ENCODE measurements at regions not wholly inside any gene's neighbourhood (a gene's known extent, or its start where the extent isn't known, plus 50 kb on each side); places are given as distances from the start of the nearest gene placed in this dataset.

- H4K20me1 ChIP-seq (ENCODE audit: control insufficient read depth, insufficient read depth), result no peaks in the 10 kb centered on the region
- no TSS peak for BruUV-seq (replicated peaks)
- H3K4me1 ChIP-seq (ENCODE audit: control insufficient read depth, insufficient read depth, low read length), result no peaks in the 10 kb centered on the region
- DNase-seq (ENCODE audit: low read depth, low spot score) (no peak), ATAC-seq (no peak), FAIRE-seq (no peak)
- no peaks in the 10 kb centered on the region for H3K79me2 ChIP-seq (ENCODE audit: control insufficient read depth, insufficient read depth, low read length)
- RAD21 ChIA-PET (ENCODE audit: unreplicated experiment), result no interaction called here
- H3K27me3 ChIP-seq (replicated peaks in 1 of 2; ENCODE audit: control insufficient read depth in 2 of 2, insufficient read depth in 2 of 2, low read length in 1 of 2), result no peaks in the 10 kb centered on the region
- in situ Hi-C loops (cut with MboI) (no loop called here), intact Hi-C loops (cut with micrococcal nuclease; ENCODE audit: unreplicated experiment) (no loop called here)
- SMC1A ChIA-PET (ENCODE audit: uncharacterized antibody, unreplicated experiment), result no interaction called here
- H3K27ac ChIP-seq (ENCODE audit: control insufficient read depth, insufficient read depth), result no peak overlapping the region
- H3K9ac ChIP-seq (ENCODE audit: control insufficient read depth, insufficient read depth, low read length), result no peak overlapping the region
- CTCF ChIA-PET, result no interaction called here
- POLR2A ChIA-PET, result no interaction called here
- H3K36me3 ChIP-seq (ENCODE audit: control insufficient read depth in 2 of 2, insufficient read depth in 2 of 2, low read length in 1 of 2), result no peaks in the 10 kb centered on the region
- H3K4me2 ChIP-seq (ENCODE audit: control insufficient read depth, insufficient read depth), result no peak overlapping the region
- no peak overlapping the region for H3K4me3 ChIP-seq
- WGBS (ENCODE audit: insufficient coverage, insufficient replicate concordance, low lambda C conversion rate, missing lambda C conversion rate), result 32% methylated on average over 19 of the region's 19 CpGs
- no peaks in the 10 kb centered on the region; the same call in 2 of the 3 replicates for H3K9me3 ChIP-seq (replicated peaks; ENCODE audit: control insufficient read depth, insufficient read depth, low read length)
- H2AFZ ChIP-seq (ENCODE audit: control insufficient read depth, low read depth, low read length), result no peak overlapping the region
- TF ChIP-seq POLR2A (IDR thresholded peaks at IDR 0.05; ENCODE audit: low read depth, low read length), result no peak
- TF ChIP-seq CBFB (IDR thresholded peaks at IDR 0.05; ENCODE audit: low read depth), result no peak
- no peak for TF ChIP-seq HSF1 (IDR thresholded peaks at IDR 0.05; ENCODE audit: low read depth, low read length)
- no peak for TF ChIP-seq SREBF2 (IDR thresholded peaks at IDR 0.05; ENCODE audit: low read length)
- TF ChIP-seq ZZZ3 (IDR thresholded peaks at IDR 0.05; ENCODE audit: control insufficient read depth, insufficient read length, low read depth), result no peak
- no peak for TF ChIP-seq TARDBP (IDR thresholded peaks at IDR 0.05; ENCODE audit: borderline replicate concordance)
- no peak for TF ChIP-seq NFXL1 (IDR thresholded peaks at IDR 0.05; ENCODE audit: borderline replicate concordance)
- no peak for TF ChIP-seq NR2C2 (IDR thresholded peaks at IDR 0.05; ENCODE audit: borderline replicate concordance, control insufficient read depth, insufficient read length, low read depth)
- no peak for TF ChIP-seq PML (IDR thresholded peaks at IDR 0.05; ENCODE audit: low read length)
- TF ChIP-seq MEF2B (IDR thresholded peaks at IDR 0.05; ENCODE audit: partially characterized antibody, poor library complexity, severe bottlenecking), result no peak
- TF ChIP-seq BCLAF1 (IDR thresholded peaks at IDR 0.05), result no peak
- TF ChIP-seq MTA3 (IDR thresholded peaks at IDR 0.05; ENCODE audit: borderline replicate concordance, low read length), result no peak
- no peak for TF ChIP-seq LARP7 (IDR thresholded peaks at IDR 0.05)
- TF ChIP-seq NFYB (IDR thresholded peaks at IDR 0.05; ENCODE audit: insufficient read depth, low read depth, low read length), result no peak
- TF ChIP-seq ATF7 (IDR thresholded peaks at IDR 0.05; ENCODE audit: low read depth), result no peak
- no peak for TF ChIP-seq CEBPZ (IDR thresholded peaks at IDR 0.05; ENCODE audit: low read depth, low read length)
- no peak for TF ChIP-seq USF1 (IDR thresholded peaks at IDR 0.05; ENCODE audit: borderline replicate concordance, extremely low read length, insufficient read depth, low read depth, low read length)
These were observed 314.0 kb downstream of the PTPRU start for GRCh38 chr1:29550119-29550841.
